Breast epithelium (tissue), 4 donors: ENCODE measurements at regions not wholly inside any gene's neighbourhood (a gene's known extent, or its start where the extent isn't known, plus 50 kb on each side); places are given as distances from the start of the nearest gene placed in this dataset.

Experiments used
- DNase-seq, 2 donors: peaks; one replicate each; pipeline ENCODE4 v3.0.0-alpha.2; 2019; ENCODE audit warnings: low spot score in 2 of 2
- H3K27ac ChIP-seq, 2 donors: fragments of 200-600 bp; sonication (generic) in 1 of 2; one replicate each; pipeline ENCODE4 v1.5.1; 2016 to 2019; ENCODE audit warnings: mild to moderate bottlenecking in 1 of 2
- H3K27me3 ChIP-seq, 2 donors: fragments of 200-600 bp; sonication (generic) in 1 of 2; one replicate each; pipeline versions ENCODE4 v1.5.1 to v1.6.0; 2017 to 2019; ENCODE audit warnings: control low read depth in 1 of 2, mild to moderate bottlenecking in 1 of 2
- H3K36me3 ChIP-seq: fragments of 200-600 bp; one replicate; pipeline ENCODE4 v1.5.1; 2019
- H3K4me1 ChIP-seq, 2 donors: fragments of 200-600 bp; sonication (generic); one replicate each; pipeline ENCODE4 v1.5.1; 2016 to 2019; ENCODE audit warnings: control low read depth in 1 of 2
- H3K4me3 ChIP-seq, 3 donors: fragments of 200-600 bp; sonication (generic); 1 replicate in 2 of 3; 2 replicates in 1 of 3; pipeline ENCODE4 v1.5.1; 2016 to 2019; ENCODE audit warnings: mild to moderate bottlenecking in 3 of 3, moderate library complexity in 2 of 3
- H3K9me3 ChIP-seq, 2 donors: fragments of 200-600 bp; sonication (generic) in 1 of 2; one replicate each; pipeline ENCODE4 v1.5.1; 2016 to 2019; ENCODE audit warnings: control low read depth in 1 of 2
- CTCF ChIP-seq, 3 donors: fragments of 450-650 bp; IDR thresholded peaks; one replicate each; pipeline ENCODE4 v1.5.1; 2016 to 2017; ENCODE audit warnings: antibody characterized with exemption in 3 of 3, mild to moderate bottlenecking in 3 of 3, moderate library complexity in 3 of 3
- POLR2A ChIP-seq: fragments of 450-650 bp; IDR thresholded peaks from one replicate; pipeline ENCODE4 v1.6.1; 2016; ENCODE audit warnings: antibody characterized with exemption, mild to moderate bottlenecking, moderate library complexity
- POLR2AphosphoS5 ChIP-seq, 3 donors: sonication (generic); formaldehyde crosslinking; IDR thresholded peaks; one replicate each; pipeline ENCODE4 v1.6.1; 2017; ENCODE audit warnings: antibody characterized with exemption in 3 of 3
- intact Hi-C: fragments of 100-400 bp; cut with DNase I; formaldehyde crosslinking; loops from one replicate; pipeline ENCODE4 v1.15.1; 2023; ENCODE audit warnings: low total_unique reads

DNA sequence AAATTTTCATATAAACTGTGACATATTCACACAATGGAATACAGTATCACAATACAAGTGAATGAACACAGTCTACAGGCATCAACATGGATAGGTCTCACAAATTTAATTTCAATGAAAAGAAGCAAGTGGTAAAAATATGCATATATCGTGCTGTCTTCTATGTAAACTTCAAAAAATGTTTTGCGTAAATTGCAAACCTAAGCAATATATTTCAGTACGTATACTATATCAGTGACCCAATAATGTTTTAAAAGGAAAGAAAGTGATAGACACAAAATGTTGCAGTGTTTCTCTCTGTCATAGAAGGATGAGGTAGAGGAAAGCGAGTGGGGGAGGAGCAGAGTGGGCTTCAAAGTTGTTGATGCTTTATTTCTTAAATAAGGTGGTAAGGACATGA is 468.4 kb upstream of the CNTN3 start:
- Histone ChIP-seq H3K27me3 (no peaks in the 10 kb centered on the region), H3K9me3 (peaks cover 0 to 1% of the 10 kb centered on the region in 2 donors), H3K36me3 (no peaks in the 10 kb centered on the region), H3K27ac (no peak overlapping the region), H3K4me1 (no peaks in the 10 kb centered on the region), H3K4me3 (no peak overlapping the region)
- TF ChIP-seq POLR2AphosphoS5 (IDR thresholded peaks at IDR 0.05) (no peak), POLR2A (no peak), CTCF (IDR thresholded peaks at IDR 0.05) (no peak)
- no peak for DNase-seq
- intact Hi-C loops, result no loop called here

DNA sequence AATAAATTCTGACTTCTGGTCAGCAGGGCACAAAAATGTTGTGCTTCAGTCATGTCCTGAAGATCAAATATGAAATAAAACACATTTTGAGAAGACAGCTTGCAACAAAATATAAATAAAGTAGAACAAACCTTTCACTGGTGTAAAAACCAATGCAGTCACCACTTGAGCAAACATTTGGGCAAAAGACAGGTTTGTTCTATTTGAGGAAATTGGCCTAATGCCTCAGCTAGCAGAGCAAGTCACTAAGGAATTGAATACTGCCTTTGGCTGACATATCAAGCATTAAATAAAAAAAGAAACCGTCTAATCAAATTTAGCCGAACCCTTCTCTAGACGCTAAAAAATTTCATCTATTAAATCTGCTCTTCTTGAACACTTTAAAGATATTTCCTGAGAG is 475.4 kb upstream of the CNTN3 start:
- TF ChIP-seq POLR2A (no peak), POLR2AphosphoS5 (IDR thresholded peaks at IDR 0.05) (no peak), CTCF (IDR thresholded peaks at IDR 0.05) (no peak)
- intact Hi-C loops, result no loop called here
- Histone ChIP-seq H3K9me3 (no peaks in the 10 kb centered on the region), H3K4me3 (no peak overlapping the region), H3K36me3 (no peaks in the 10 kb centered on the region), H3K4me1 (no peaks in the 10 kb centered on the region), H3K27me3 (no peaks in the 10 kb centered on the region), H3K27ac (no peak overlapping the region)
- no peak for DNase-seq

GRCh38 chr3:75101329-75102147 is 487.1 kb upstream of the CNTN3 start:
- TF ChIP-seq POLR2AphosphoS5 (IDR thresholded peaks at IDR 0.05) (no peak), CTCF (IDR thresholded peaks at IDR 0.05) (no peak), POLR2A (no peak)
- Histone ChIP-seq H3K4me1 (no peaks in the 10 kb centered on the region), H3K36me3 (no peaks in the 10 kb centered on the region), H3K27me3 (no peaks in the 10 kb centered on the region), H3K27ac (no peak overlapping the region), H3K9me3 (peaks cover 0 to 3% of the 10 kb centered on the region in 2 donors), H3K4me3 (no peak overlapping the region)
- intact Hi-C loops, result no loop called here
- no peak for DNase-seq

- intact Hi-C loops, result no loop called here
- Histone ChIP-seq H3K4me3 (no peak overlapping the region), H3K9me3 (no peaks in the 10 kb centered on the region), H3K27ac (no peak overlapping the region), H3K4me1 (no peaks in the 10 kb centered on the region), H3K36me3 (no peaks in the 10 kb centered on the region), H3K27me3 (no peaks in the 10 kb centered on the region)
- DNase-seq, result no peak
- TF ChIP-seq POLR2A (no peak), CTCF (IDR thresholded peaks at IDR 0.05) (no peak)
These were observed 496.3 kb upstream of the CNTN3 start for GRCh38 chr3:75110741-75111140.

GRCh38 chr3:75115695-75116094 is 501.2 kb upstream of the CNTN3 start:
- no peak overlapping the region for H3K27ac ChIP-seq
- intact Hi-C loops, result no loop called here
- no peak for DNase-seq
- no peaks in the 10 kb centered on the region for H3K4me1 ChIP-seq
- TF ChIP-seq CTCF (IDR thresholded peaks at IDR 0.05) (no peak), POLR2A (no peak), POLR2AphosphoS5 (IDR thresholded peaks at IDR 0.05) (no peak)
- H3K9me3 ChIP-seq, result no peaks in the 10 kb centered on the region
- no peak overlapping the region for H3K4me3 ChIP-seq
- H3K27me3 ChIP-seq, result no peaks in the 10 kb centered on the region
- no peaks in the 10 kb centered on the region for H3K36me3 ChIP-seq
